AG09319 (cell line): ENCODE measurements at regions not wholly inside any gene's neighbourhood (a gene's known extent, or its start where the extent isn't known, plus 50 kb on each side); places are given as distances from the start of the nearest gene placed in this dataset.
"Not testable (repeated sequence)": the region's sequence is repeated elsewhere in the genome, so short reads cannot be mapped to it uniquely, and the experiment has no call there.

Source experiments
- DNase-seq: peaks from one replicate; pipeline ENCODE4 v3.0.0-alpha.2; 2010; ENCODE audit warnings: low read depth; ENCODE audit errors: extremely low read depth
- CTCF ChIP-seq: IDR thresholded peaks from 2 replicates; pipeline ENCODE4 v1.5.1; 2011; ENCODE audit warnings: low read depth, mild to moderate bottlenecking, inconsistent platforms, low read length, moderate library complexity

DNA sequence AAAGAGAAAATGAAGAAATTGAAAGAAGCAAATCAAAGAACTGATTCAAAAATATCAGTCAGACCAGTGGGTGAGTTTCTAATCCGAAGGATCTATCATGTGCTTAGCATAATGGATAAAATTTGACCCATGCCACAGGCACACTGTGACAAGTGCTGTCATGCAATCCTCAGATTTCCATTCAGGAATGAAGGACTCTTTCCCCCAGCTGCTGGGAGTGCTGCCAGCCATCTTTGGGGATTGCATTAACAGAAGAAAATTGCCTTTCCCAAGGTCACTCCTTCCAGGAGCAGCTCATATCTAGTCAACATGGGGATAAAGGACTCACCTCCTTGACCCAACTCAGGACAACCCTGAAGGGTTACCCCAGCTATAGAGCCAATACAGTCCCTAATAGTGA is 316.7 kb upstream of the TBX18 start:
- no peak for DNase-seq
- no peak for TF ChIP-seq CTCF

GRCh38 chr6:85079761-85080160 is 315.4 kb upstream of the TBX18 start:
- DNase-seq: no peak
- TF ChIP-seq CTCF: no peak

GRCh38 chr6:85078058-85078457 is 313.7 kb upstream of the TBX18 start:
- no peak for TF ChIP-seq CTCF
- DNase-seq: peak; percentile 70

DNA sequence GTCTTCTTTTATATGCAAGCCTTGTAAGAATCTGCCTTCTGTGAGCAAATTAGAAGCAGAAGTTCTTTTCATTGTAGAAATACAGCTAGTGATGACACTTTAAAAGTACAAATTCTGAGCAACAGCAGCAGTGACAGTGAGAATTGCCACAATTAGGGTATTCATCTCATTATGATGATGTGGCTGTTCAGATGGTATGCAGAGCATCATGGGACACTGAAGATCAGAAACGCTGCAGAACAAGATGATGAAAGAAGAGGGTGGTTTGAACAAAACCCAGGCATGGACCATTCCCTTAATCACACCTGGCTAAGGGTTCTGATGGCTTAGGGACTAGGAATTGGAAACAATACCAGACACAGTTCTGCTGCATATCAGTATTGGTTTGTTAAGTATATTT is 312.7 kb upstream of the TBX18 start:
- no peak for DNase-seq
- TF ChIP-seq CTCF: no peak

GRCh38 chr6:85071845-85072244 is 307.4 kb upstream of the TBX18 start:
- not testable (repeated sequence) for DNase-seq

DNA sequence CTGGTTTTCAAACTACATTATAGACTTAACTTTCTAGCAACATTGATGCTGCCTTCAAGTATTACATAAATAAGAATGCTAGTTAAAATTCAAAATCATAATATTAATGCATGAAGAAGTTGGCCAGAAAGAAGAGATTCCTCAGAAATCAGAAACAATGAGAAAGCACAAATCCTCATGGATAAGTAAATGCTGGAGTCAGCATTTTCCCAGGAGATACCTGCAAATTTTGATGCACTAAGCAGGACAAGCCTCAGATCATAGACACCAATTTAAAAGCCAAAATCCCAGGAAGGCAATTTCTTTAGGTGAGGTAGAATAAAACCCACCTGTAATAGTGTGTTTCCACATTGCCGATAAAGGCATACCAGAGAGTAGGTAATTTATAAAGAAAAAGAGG is 305.2 kb upstream of the TBX18 start:
- no peak for DNase-seq
- no peak for TF ChIP-seq CTCF

DNA sequence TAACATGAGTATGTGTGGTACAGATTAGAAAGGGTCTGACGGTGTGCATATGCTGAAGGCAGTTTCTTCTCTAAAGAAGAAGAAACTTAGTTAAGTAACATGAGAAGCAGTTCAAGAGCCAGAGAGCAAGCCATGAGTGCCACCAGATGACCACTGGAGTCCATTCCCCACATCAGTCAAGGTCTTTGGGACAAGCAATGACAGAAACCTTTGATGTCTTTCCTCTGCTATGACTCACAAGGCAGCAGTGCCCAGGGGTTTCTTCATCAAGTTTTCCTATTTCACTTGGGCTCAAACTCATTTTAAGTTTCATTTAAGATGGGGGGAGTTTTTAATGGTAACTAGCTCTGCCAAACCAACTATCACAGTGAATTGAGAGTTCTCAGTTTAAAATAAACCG is 303.8 kb upstream of the TBX18 start:
- DNase-seq: no peak
- TF ChIP-seq CTCF: no peak

DNA sequence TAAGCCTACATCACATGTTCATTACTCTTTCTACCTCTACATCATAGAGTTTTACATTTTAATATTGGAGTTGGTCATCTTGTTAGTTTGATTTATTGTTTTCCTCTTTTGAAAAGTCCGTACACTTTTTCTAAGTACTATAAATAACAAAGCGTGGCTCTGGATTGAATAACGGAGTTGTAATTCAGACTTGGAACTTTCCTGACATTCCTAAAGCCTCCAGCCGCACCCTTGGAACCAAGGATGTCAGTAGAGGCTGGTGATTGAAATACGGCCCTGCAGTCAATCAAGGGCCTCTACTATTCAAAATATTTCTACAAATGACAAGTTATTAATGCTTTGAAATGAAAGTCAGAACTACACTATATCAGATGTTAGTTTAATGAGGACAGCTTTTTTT is 301.9 kb upstream of the TBX18 start:
- DNase-seq: no peak
- no peak for TF ChIP-seq CTCF
